ENCODE measurements at regions not wholly inside any gene's neighbourhood (a gene's known extent, or its start where the extent isn't known, plus 50 kb on each side); places are given as distances from the start of the nearest gene placed in this dataset.
"Not testable (repeated sequence)": the region's sequence is repeated elsewhere in the genome, so short reads cannot be mapped to it uniquely, and the experiment has no call there.

DNA sequence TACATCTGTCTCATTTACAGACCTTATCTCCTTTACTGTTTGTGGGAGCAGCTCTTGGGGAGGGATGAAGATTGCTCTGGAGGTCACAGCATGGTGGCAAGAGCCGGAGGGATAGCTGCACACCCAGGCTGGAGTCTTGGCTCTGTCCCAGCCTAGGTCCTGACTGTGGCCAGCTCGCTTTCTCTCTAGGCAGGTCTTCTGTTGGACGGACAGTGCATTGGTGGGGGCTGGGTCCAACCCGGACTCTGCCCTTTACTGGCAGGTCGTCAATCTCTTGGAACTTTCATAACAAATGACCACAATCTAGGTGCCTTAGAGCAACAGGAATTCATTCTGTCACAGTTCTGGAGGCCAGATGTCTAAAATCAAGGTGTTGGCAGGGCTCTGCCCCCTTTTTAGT lies 319.8 kb upstream of the C1orf174 start:
- Histone ChIP-seq H3K4me3 (no peak overlapping the region), H3K4me1 (replicated peaks in 1 of 2) (peaks cover under 1 to 2% of the 10 kb centered on the region in 2 donors), H3K27ac (no peak overlapping the region)
- in situ Hi-C loops (cut with MboI; ENCODE audit: low pct_unique_long_range_greater_than_20kb in 2 of 9, low sequenced_read_pairs in 9 of 9, unreplicated experiment in 9 of 9) = no loop called here
- 0 to 86% (median 40%) methylated on average over 1 to 5 of the region's 5 CpGs; no CpG with 5 or more reads in 3 of the 10 experiments for WGBS, 10 experiments
- no peak for ATAC-seq (replicated peaks in 6 of 8)

DNA sequence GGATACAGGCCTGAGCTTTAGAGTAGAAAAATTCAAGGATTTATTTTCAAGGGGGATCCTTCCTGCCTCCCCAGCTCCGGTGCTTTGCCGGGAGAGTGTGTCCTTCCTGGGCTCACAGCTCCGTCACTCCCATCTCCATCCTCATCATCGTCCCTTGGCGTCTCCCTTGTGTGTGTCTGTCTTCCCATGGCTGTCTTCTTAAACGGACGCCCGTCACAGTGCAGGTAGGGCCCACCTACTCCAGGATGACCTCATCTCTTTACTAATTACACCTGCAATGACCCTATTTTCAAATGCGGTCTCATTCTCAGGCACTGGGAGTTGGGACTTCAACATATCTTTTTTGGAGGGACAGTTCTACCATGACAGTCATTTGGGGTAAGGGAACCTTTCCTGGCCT lies 320.3 kb upstream of the C1orf174 start:
- no peak overlapping the region for H3K27ac ChIP-seq
- 24 to 91% (median 67%) methylated on average over 4 to 9 of the region's 9 CpGs; no CpG with 5 or more reads in 3 of the 10 experiments for WGBS, 10 experiments

DNA sequence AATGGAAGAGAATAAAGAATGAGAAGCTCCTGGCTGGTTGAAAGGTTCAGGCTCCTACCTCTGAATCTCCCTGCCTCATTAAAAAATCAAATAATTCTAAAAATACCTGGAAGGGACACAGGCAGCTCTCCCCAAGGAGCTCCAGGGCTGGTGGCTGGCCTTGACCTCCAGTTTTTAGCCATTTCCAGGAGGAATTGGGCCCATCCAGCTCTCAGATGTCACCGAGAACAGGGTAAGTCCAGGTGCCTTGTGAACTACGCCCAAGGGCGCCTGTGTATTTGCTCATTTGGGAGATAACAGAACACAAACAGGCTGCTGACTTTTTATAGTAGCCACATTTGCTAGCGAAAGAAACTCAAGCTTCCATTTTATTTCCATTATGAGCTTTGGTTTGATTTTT lies 321.0 kb upstream of the C1orf174 start:
- peaks cover 2% of the 10 kb centered on the region in 2 donors for H3K4me1 ChIP-seq (replicated peaks in 1 of 2)
- in situ Hi-C loops (cut with MboI; ENCODE audit: low pct_unique_long_range_greater_than_20kb in 2 of 9, low sequenced_read_pairs in 9 of 9, unreplicated experiment in 9 of 9) = no loop called here
- ATAC-seq (replicated peaks in 6 of 8) = no peak
- 0 to 92% (median 69%) methylated on average over 1 to 4 of the region's 4 CpGs; no CpG with 5 or more reads in 2 of the 10 experiments for WGBS, 10 experiments
- H3K27ac ChIP-seq = no peak overlapping the region
- no peak overlapping the region for H3K4me3 ChIP-seq

More for the DNA sequence above, 320.3 kb upstream of the C1orf174 start:
- Histone ChIP-seq H3K4me1 (replicated peaks in 1 of 2) (peaks cover 2% of the 10 kb centered on the region in 2 donors), H3K4me3 (no peak overlapping the region)
- ATAC-seq (replicated peaks in 6 of 8) = no peak
- in situ Hi-C loops (cut with MboI; ENCODE audit: low pct_unique_long_range_greater_than_20kb in 2 of 9, low sequenced_read_pairs in 9 of 9, unreplicated experiment in 9 of 9) = no loop called here

DNA sequence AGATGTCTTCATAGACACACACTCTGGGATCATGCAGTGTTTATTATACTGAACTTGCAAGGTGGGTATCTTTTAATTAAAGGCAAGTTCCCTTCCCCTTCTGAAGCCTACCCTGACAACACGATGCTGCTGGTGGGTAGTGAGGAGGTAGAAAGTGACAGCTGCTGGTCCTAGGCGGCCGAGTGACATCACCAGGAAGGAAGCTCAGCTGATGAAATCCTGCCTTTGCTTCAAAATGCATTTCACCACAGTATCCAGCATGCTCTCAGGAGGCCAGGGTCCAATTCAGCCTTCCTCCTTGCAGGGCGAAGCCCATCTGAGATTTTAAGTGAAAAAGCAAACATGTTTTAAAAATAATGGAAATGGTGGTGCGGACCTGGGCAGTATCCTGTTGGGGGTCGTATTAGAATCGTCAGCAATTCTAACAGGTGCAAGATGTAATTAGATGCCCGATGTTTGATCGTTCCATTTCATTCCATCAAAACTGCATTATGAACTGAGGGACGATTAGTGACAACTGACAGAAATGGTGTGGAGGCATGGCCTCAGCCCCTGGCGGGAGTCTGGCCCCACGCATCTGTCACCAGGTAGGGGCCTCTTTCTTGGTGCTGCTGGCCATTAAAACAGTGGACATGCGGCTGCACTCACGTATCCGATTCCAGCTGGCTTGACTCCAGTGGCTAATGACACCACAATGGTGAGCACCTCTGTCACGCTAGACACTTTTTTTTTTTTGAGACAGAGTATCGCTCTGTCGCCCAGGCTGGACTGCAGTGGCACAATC lies 324.8 kb upstream of the C1orf174 start:
- ATAC-seq (replicated peaks in 6 of 8) = peak in 4 of 8 experiments; percentile 62 to 98 (median 94)
- WGBS, 10 experiments = 50 to 80% (median 61%) methylated on average over 1 to 14 of the region's 18 CpGs; no CpG with 5 or more reads in 2 of the 10 experiments
- Histone ChIP-seq H3K27ac (peak overlapping the region in 1 of 2 donors; percentile 19), H3K4me1 (replicated peaks in 1 of 2) (peaks cover 2% of the 10 kb centered on the region in 2 donors), H3K4me3 (no peak overlapping the region)
- in situ Hi-C loops (cut with MboI; ENCODE audit: low pct_unique_long_range_greater_than_20kb in 2 of 9, low sequenced_read_pairs in 9 of 9, unreplicated experiment in 9 of 9) = no loop called here

DNA sequence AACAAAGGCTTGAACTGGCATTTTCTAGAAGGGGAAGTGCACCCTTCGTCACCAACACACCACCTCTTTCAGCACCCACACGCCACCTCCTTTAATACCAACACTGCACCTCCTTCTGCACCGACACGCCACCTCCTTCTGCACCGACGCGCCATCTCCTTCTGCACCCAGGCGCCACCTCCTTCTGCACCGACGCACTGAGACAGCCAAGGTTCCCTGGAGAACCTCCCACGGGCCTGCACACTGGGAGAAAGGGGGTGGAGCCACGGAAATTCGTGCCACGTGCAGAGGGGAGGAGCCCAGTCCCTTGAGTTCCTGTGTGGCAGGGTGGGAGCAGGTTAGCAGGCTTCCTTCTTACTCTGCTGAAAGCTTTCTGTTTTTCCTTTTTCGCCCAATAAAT lies 327.9 kb upstream of the C1orf174 start:
- Histone ChIP-seq H3K4me3 (no peak overlapping the region), H3K4me1 (replicated peaks in 1 of 2) (peaks cover 2% of the 10 kb centered on the region in 2 donors), H3K27ac (no peak overlapping the region)
- in situ Hi-C loops (cut with MboI; ENCODE audit: low pct_unique_long_range_greater_than_20kb in 2 of 9, low sequenced_read_pairs in 9 of 9, unreplicated experiment in 9 of 9) = no loop called here
- no peak for ATAC-seq (replicated peaks in 6 of 8)
- 6 to 89% (median 54%) methylated on average over 1 to 15 of the region's 15 CpGs for WGBS, 10 experiments

DNA sequence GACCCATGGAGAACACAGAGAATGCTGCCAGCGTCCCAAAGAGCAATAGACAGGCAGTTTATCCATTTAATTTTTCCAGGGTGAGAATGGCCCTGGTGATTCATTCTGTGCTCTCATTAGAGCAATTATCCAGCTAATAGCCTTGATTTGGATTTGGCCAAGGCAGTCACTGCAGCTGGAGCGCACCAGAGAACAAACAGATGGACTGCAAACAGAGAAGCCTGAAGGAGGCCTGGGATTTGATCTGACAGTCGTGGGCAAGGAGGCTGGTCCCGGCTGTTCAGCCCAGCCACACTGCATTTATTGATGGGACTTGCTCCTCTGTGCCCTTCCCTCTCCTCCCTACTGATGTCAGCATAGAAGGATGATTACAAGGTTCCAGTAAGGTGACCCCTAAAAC lies 353.9 kb upstream of the C1orf174 start:
- in situ Hi-C loops (cut with MboI; ENCODE audit: low pct_unique_long_range_greater_than_20kb in 2 of 9, low sequenced_read_pairs in 9 of 9, unreplicated experiment in 9 of 9) = no loop called here
- no peak overlapping the region for H3K4me3 ChIP-seq
- H3K4me1 ChIP-seq (replicated peaks in 1 of 2) = peaks cover 0 to 14% of the 10 kb centered on the region in 2 donors
- WGBS, 10 experiments = 0 to 76% (median 10%) methylated on average over 1 to 4 of the region's 4 CpGs; no CpG with 5 or more reads in 1 of the 10 experiments
- no peak overlapping the region for H3K27ac ChIP-seq
- peak in 3 of 8 experiments; percentile 57 to 67 (median 64) for ATAC-seq (replicated peaks in 6 of 8)

DNA sequence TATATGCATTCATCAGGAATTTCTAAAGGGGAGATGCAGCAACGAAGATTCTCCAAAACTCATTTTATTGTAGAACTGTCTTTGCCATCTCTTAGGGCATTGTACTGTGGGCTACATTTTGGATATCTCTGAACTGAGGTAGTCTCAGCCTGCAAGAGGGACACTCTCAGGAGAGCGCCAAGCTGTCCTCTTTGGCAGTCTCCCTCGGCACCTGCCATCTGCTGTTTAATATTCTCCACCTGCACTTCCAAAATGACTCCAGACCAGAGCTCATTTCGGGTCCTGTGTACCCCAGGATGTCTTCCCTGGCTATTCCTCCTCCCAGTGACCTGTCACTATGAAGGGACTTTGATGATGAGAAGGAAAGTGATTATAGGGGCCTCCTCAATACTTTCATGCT lies 356.3 kb upstream of the C1orf174 start:
- in situ Hi-C loops (cut with MboI; ENCODE audit: low pct_unique_long_range_greater_than_20kb in 2 of 9, low sequenced_read_pairs in 9 of 9, unreplicated experiment in 9 of 9) = no loop called here
- Histone ChIP-seq H3K27ac (no peak overlapping the region), H3K4me1 (replicated peaks in 1 of 2) (peaks cover 0 to 14% of the 10 kb centered on the region in 2 donors), H3K4me3 (no peak overlapping the region)
- 0 to 63% (median 16%) methylated on average over 1 to 4 of the region's 4 CpGs; no CpG with 5 or more reads in 1 of the 10 experiments for WGBS, 10 experiments
- ATAC-seq (replicated peaks in 6 of 8) = no peak

DNA sequence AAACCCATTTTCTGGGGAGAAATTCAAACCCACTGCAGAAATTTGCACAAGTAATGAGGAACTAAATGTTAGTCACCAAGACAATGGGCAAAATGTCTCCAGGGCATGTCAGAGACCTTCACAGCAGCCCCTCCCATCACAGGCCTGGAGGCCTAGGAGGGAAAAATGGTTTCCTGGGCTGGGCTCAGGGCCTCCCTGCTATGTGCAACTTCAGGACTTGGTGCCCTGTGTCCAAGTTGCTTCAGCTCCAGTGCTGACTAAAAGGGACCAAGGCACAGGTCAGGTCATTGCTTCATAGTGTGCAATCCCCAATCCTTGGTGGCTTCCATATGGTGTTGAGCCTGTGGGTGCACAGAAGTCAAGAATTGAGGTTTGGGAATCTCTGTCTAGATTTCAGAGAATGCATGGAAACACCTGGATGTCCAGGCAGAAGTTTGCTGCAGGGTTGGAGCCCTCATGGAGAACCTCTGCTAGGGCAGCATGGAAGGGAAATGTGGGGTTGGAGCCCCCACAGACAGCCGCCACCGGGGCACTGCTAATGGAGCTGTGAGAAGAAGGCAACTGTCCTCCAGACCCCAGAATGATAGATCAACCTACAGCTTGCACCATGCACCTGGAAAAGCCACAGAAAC lies 358.2 kb upstream of the C1orf174 start:
- H3K27ac ChIP-seq; H3K4me3 ChIP-seq; ATAC-seq (replicated peaks in 6 of 8); in situ Hi-C loops (cut with MboI; ENCODE audit: low pct_unique_long_range_greater_than_20kb in 2 of 9, low sequenced_read_pairs in 9 of 9, unreplicated experiment in 9 of 9): not testable (repeated sequence)
- 0 to 92% (median 61%) methylated on average over 1 to 2 of the region's 2 CpGs; no CpG with 5 or more reads in 6 of the 10 experiments for WGBS, 10 experiments
- peaks cover 0 to 14% of the 10 kb centered on the region in 2 donors for H3K4me1 ChIP-seq (replicated peaks in 1 of 2)

DNA sequence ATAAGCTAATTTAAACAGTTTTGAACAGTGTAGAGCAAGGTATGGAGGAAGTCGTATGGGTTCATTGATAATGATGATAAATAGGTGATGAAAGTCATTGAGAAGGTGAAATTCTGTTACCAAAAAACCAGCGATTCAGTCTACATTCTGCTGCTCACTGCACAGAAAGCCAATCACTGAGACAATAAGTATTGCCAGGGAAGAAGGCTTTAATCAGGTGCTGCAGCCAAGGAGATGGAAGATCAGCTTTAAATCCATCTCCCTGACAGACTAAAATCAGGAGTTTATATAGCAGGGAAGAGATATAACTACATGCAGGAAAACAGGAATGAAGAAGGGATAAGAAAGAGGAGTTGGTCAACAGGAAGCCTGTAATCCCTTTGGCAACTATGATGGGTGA lies 361.3 kb upstream of the C1orf174 start:
- H3K4me3 ChIP-seq = no peak overlapping the region
- no peak overlapping the region for H3K27ac ChIP-seq
- no peak for ATAC-seq (replicated peaks in 6 of 8)
- in situ Hi-C loops (cut with MboI; ENCODE audit: low pct_unique_long_range_greater_than_20kb in 2 of 9, low sequenced_read_pairs in 9 of 9, unreplicated experiment in 9 of 9) = no loop called here
- no peaks in the 10 kb centered on the region for H3K4me1 ChIP-seq (replicated peaks in 1 of 2)
- 0 to 80% (median 47%) methylated on average over 1 to 2 of the region's 2 CpGs; no CpG with 5 or more reads in 1 of the 10 experiments for WGBS, 10 experiments

DNA sequence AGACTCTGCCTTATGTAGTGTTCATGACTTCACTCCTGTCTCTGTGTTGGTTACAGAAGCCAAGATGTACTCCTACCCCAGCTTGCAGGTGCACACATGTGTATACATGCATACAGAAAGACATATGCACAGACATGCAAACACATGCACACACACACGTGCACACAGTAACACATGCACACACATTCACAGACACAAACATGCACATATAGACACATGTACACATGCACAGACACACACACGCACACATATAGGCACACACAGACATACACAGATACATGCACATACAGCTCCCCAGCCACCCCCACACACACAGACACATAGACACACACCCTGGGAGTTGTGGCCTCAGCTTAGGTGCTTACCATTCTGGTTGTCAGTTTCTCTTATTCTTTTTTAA lies 362.6 kb upstream of the C1orf174 start:
- no peaks in the 10 kb centered on the region for H3K4me1 ChIP-seq (replicated peaks in 1 of 2)
- no peak for ATAC-seq (replicated peaks in 6 of 8)
- H3K27ac ChIP-seq = no peak overlapping the region
- H3K4me3 ChIP-seq = no peak overlapping the region
- in situ Hi-C loops (cut with MboI; ENCODE audit: low pct_unique_long_range_greater_than_20kb in 2 of 9, low sequenced_read_pairs in 9 of 9, unreplicated experiment in 9 of 9) = no loop called here
- 0 to 90% (median 82%) methylated on average over 1 to 2 of the region's 2 CpGs; no CpG with 5 or more reads in 4 of the 10 experiments for WGBS, 10 experiments

DNA sequence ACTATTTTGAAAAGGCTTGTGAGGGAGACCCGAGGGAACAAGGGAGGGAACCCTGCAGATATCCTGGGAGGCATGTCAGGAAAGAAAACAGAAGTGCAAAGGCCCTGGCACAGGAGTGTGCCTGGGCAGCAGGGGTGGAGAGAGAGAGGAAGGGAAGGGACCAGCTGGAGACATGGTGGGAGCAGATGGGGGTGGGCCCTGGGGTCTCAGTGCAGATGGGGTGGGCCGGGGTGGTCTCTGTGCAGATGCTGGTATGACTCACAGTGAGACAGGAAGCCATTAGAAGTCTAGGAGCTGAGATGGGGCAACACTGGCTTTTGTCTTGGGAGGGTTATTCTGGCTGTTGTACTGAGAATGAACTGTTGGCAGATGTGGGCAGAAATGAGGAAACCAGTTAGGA lies 363.6 kb upstream of the C1orf174 start:
- no peak for ATAC-seq (replicated peaks in 6 of 8)
- WGBS, 10 experiments = 0 to 40% (median 13%) methylated on average over 1 of the region's 2 CpGs; no CpG with 5 or more reads in 6 of the 10 experiments
- H3K27ac ChIP-seq = no peak overlapping the region
- no peak overlapping the region for H3K4me3 ChIP-seq
- H3K4me1 ChIP-seq (replicated peaks in 1 of 2) = peaks cover 0 to 8% of the 10 kb centered on the region in 2 donors
- in situ Hi-C loops (cut with MboI; ENCODE audit: low pct_unique_long_range_greater_than_20kb in 2 of 9, low sequenced_read_pairs in 9 of 9, unreplicated experiment in 9 of 9) = no loop called here

DNA sequence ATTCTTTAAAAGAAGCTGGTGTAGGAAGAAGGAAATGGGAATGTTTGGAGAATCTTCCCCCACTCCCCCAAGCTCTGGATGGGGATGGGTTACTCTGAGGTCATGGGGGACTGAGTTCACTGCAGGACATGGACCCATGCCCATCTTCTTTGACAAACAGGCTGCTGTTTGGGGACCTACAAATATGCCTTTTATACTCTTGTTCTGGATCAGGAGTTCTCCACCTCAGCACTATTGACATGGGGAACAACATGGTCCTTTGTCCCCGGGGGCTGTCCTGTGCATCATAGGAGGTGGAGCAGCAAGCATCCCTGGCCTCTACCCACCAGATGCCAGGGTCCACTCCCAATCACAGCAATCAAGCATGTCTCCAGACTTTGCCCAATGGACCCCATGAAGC lies 365.8 kb upstream of the C1orf174 start:
- 0 to 100% (median 35%) methylated on average over 1 of the region's 1 CpG; no CpG with 5 or more reads in 6 of the 10 experiments for WGBS, 10 experiments
- Histone ChIP-seq H3K27ac (no peak overlapping the region), H3K4me3 (no peak overlapping the region), H3K4me1 (replicated peaks in 1 of 2) (peaks cover 0 to 30% of the 10 kb centered on the region in 2 donors)
- in situ Hi-C loops (cut with MboI; ENCODE audit: low pct_unique_long_range_greater_than_20kb in 2 of 9, low sequenced_read_pairs in 9 of 9, unreplicated experiment in 9 of 9) = no loop called here
- no peak for ATAC-seq (replicated peaks in 6 of 8)

All from motor neuron (in vitro differentiated cells).